Suprapubic skin (tissue), 4 donors: ENCODE measurements at regions not wholly inside any gene's neighbourhood (a gene's known extent, or its start where the extent isn't known, plus 50 kb on each side); places are given as distances from the start of the nearest gene placed in this dataset.

Experiments
- DNase-seq, 2 donors: peaks; one replicate each; pipeline ENCODE4 v3.0.0-alpha.2; 2019; ENCODE audit warnings: low spot score in 2 of 2
- H3K27ac ChIP-seq: fragments of 200-600 bp; sonication (generic); one replicate; pipeline ENCODE4 v1.5.1; 2019
- H3K27me3 ChIP-seq: fragments of 200-600 bp; sonication (generic); one replicate; pipeline ENCODE4 v1.5.1; 2019
- H3K36me3 ChIP-seq: fragments of 200-600 bp; sonication (generic); one replicate; pipeline ENCODE4 v1.5.1; 2019
- H3K4me1 ChIP-seq: fragments of 200-600 bp; sonication (generic); one replicate; pipeline ENCODE4 v1.5.1; 2019
- H3K4me3 ChIP-seq: fragments of 200-600 bp; sonication (generic); one replicate; pipeline ENCODE4 v1.5.1; 2019; ENCODE audit warnings: mild to moderate bottlenecking
- H3K9me3 ChIP-seq: fragments of 200-600 bp; sonication (generic); one replicate; pipeline ENCODE4 v1.5.1; 2019
- EP300 ChIP-seq: sonication (generic); formaldehyde crosslinking; IDR thresholded peaks from one replicate; pipeline ENCODE4 v1.6.1; 2017; ENCODE audit warnings: antibody characterized with exemption
- POLR2A ChIP-seq, 2 donors: fragments of 450-650 bp; IDR thresholded peaks; one replicate each; pipeline ENCODE4 v1.6.1; 2017; ENCODE audit warnings: antibody characterized with exemption in 2 of 2, mild to moderate bottlenecking in 2 of 2, moderate library complexity in 2 of 2
- POLR2AphosphoS5 ChIP-seq, 3 donors: sonication (generic); formaldehyde crosslinking; IDR thresholded peaks; one replicate each; pipeline ENCODE4 v1.6.1; 2017; ENCODE audit warnings: antibody characterized with exemption in 3 of 3
- WGBS: methylation state at CpG from one replicate; pipeline ENCODE4 v1.1.5; 2018; 5-methylcytosine and 5-hydroxymethylcytosine counted together
- TF ChIP-seq, protein P1 (sequence below), 2 donors: fragments of 200-600 bp in 1 of 2; fragments of 450-650 bp in 1 of 2; sonication (generic) in 1 of 2; IDR thresholded peaks; one replicate each; pipeline ENCODE4 v1.5.1; 2016 to 2019; ENCODE audit warnings: antibody characterized with exemption in 2 of 2, mild to moderate bottlenecking in 1 of 2, moderate library complexity in 1 of 2

DNA sequence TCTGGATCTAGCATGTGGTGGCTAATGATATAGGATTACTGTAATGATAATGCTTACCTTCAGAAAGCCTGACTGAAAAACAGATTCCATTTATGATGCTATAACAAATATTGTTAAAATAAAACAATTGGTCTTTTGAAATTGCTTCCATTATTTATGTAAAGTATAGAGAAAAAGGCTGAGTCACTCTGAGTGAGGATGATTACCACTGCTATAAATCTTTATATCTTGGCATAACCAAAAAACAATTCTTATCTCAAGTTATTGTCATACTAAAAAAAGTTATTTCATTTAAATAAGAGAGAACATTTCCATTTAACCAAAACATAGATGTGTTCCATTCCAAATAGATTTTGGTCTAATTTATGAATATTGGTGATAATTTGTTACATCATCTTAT is 53.0 kb upstream of the DST start:
- Histone ChIP-seq H3K27me3 (no peaks in the 10 kb centered on the region), H3K4me1 (peaks cover 10% of the 10 kb centered on the region), H3K27ac (no peak overlapping the region), H3K36me3 (no peaks in the 10 kb centered on the region), H3K4me3 (no peak overlapping the region), H3K9me3 (no peaks in the 10 kb centered on the region)
- TF ChIP-seq POLR2A (IDR thresholded peaks at IDR 0.05), result no peak
- no peak for TF ChIP-seq EP300
- no peak for DNase-seq

DNA sequence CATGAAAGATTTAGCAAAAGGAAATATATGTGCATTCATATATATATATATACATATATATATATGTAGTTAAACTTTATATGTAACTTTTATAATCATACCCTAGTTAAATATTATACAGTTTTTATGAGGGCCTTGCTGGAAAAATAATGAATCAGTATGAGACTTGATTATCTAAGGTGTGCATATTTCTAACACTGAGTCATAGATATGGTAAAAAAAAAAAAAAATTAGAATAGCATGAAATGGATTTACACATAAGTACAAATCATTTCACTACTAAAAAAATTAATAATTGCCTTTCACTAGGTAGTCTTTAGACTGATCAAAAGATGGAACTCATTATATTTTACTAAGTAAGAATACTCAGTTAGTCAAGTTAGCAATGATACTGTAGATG is 51.3 kb upstream of the DST start:
- no peak overlapping the region for H3K27ac ChIP-seq
- TF ChIP-seq EP300, result no peak

DNA sequence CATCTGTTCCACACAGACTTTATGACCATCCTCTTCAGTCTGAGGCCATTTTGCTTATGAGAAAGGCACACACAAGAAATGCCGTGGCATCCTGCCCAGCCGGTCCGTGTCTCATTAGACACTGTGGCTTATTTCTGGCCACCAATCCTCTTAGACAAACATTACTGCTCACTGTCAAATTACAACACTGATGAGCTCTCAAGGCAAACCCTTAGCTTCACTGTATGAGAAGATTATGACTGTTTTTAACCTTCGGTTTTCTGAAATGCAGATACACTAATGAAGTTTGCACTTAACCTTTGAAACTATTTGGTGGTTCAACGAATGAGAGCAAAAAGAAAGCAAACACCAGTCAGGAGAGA is 50.5 kb upstream of the DST start:
- peak; percentile 89 to 92 for DNase-seq
- Histone ChIP-seq H3K4me1 (peaks cover 19% of the 10 kb centered on the region), H3K27ac (peak overlapping the region; percentile 85), H3K4me3 (peak overlapping the region; percentile 30), H3K36me3 (no peaks in the 10 kb centered on the region), H3K9me3 (no peaks in the 10 kb centered on the region), H3K27me3 (no peaks in the 10 kb centered on the region)
- 48% methylated on average over 5 of the region's 5 CpGs for WGBS
- TF ChIP-seq POLR2AphosphoS5 (IDR thresholded peaks at IDR 0.05) (peak in 1 of 3 donors; percentile 85), POLR2A (IDR thresholded peaks at IDR 0.05) (peak in 1 of 2 donors; percentile 5)
- TF ChIP-seq, protein P1, sequence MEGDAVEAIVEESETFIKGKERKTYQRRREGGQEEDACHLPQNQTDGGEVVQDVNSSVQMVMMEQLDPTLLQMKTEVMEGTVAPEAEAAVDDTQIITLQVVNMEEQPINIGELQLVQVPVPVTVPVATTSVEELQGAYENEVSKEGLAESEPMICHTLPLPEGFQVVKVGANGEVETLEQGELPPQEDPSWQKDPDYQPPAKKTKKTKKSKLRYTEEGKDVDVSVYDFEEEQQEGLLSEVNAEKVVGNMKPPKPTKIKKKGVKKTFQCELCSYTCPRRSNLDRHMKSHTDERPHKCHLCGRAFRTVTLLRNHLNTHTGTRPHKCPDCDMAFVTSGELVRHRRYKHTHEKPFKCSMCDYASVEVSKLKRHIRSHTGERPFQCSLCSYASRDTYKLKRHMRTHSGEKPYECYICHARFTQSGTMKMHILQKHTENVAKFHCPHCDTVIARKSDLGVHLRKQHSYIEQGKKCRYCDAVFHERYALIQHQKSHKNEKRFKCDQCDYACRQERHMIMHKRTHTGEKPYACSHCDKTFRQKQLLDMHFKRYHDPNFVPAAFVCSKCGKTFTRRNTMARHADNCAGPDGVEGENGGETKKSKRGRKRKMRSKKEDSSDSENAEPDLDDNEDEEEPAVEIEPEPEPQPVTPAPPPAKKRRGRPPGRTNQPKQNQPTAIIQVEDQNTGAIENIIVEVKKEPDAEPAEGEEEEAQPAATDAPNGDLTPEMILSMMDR (IDR thresholded peaks at IDR 0.05), result no peak

More for the DNA sequence above, 51.3 kb upstream of the DST start:
- Histone ChIP-seq H3K36me3 (no peaks in the 10 kb centered on the region), H3K27me3 (no peaks in the 10 kb centered on the region), H3K4me1 (peaks cover 18% of the 10 kb centered on the region), H3K4me3 (no peak overlapping the region), H3K9me3 (no peaks in the 10 kb centered on the region)
- DNase-seq, result no peak

DNA sequence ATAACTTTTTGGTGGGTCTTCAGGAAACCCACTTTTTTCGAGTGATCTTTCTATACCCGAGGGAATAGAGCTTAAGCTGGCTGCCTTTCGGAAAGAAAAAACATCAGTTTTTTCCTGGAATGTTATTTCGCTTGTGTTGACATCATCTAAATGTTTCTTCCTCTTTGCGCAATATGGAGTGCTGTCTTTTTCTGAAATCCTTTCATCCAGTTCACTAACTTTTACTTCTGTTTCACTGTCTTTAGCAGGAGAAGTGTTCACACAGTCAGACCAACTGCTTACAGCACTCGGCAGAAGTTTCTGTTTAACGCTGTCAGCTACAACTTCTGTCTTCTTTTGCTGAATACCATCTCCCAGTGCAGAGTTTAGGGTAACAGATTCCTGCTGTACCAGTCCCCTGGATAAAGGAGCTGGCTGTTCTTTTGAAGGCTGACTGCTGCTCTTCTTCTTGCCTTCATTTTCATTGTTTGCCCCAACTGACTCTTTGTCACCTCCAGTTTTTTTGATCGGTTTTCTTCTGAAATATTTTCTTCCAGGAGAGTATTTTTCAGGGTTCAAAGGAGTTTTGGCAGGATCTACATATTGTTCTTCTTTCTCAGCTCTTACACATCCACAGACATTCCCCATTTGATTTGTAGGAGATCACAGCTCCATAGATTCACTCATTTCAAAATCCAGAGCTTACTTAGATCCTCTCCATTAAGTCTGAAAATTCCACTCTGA is 50.0 kb upstream of the DST start:
- TF ChIP-seq EP300 (no peak), POLR2AphosphoS5 (IDR thresholded peaks at IDR 0.05) (peak in 2 of 3 donors; percentile 11 to 13), POLR2A (IDR thresholded peaks at IDR 0.05) (peak in 1 of 2 donors; percentile 12)
- Histone ChIP-seq H3K9me3 (no peaks in the 10 kb centered on the region), H3K4me3 (peak overlapping the region; percentile 30), H3K27ac (peak overlapping the region; percentile 85), H3K4me1 (peaks cover 20% of the 10 kb centered on the region), H3K27me3 (no peaks in the 10 kb centered on the region), H3K36me3 (no peaks in the 10 kb centered on the region)
- WGBS, result 44% methylated on average over 8 of the region's 8 CpGs
- DNase-seq, result no peak
